Panc1 (cell line): ENCODE measurements at regions not wholly inside any gene's neighbourhood (a gene's known extent, or its start where the extent isn't known, plus 50 kb on each side); places are given as distances from the start of the nearest gene placed in this dataset.

Experiments used
- ATAC-seq: fragments of 200-7000 bp; cut with Tn5 transposase; 2 replicates; pipeline ENCODE4 v1.9.1; 2020; ENCODE audit warnings: mild to moderate bottlenecking, moderate library complexity
- BruUV-seq: library from RNA; stranded (reverse); fragments of 400-500 nt; replicated peaks from 2 replicates; lab custom pipeline; 2021; lab: Mats Ljungman, UMichigan
- CTCF ChIA-PET: fragments of 300-600 bp; sonication (Branson Sonifier 250); formaldehyde crosslinking; loops from one replicate; lab custom pipeline; 2022; ENCODE audit warnings: antibody characterized with exemption; lab: Charles Lee
- POLR2A ChIA-PET: fragments of 300-600 bp; sonication (Branson Sonifier 250); formaldehyde crosslinking; loops from one replicate; lab custom pipeline; 2022; ENCODE audit warnings: antibody characterized with exemption; lab: Charles Lee
- DNase-seq: peaks from one replicate; pipeline ENCODE4 v3.0.0-alpha.2; 2010; ENCODE audit warnings: low read depth, low spot score
- H3K27ac ChIP-seq: 2 replicates; pipeline ENCODE4 v1.5.1; 2011; ENCODE audit warnings: mild to moderate bottlenecking, low read length, inconsistent platforms
- H3K27me3 ChIP-seq: fragments of 200-500 bp; sonication (Bioruptor generic); 2 replicates; pipeline ENCODE4 v1.6.0; 2014; ENCODE audit warnings: low read length, inconsistent platforms; ENCODE audit not compliant: control insufficient read depth, insufficient read depth
- H3K36me3 ChIP-seq: fragments of 200-500 bp; sonication (Bioruptor generic); 2 replicates; pipeline ENCODE4 v1.5.1; 2014; ENCODE audit warnings: inconsistent platforms, mild to moderate bottlenecking, low read length, moderate library complexity; ENCODE audit not compliant: control insufficient read depth, insufficient read depth
- H3K4me1 ChIP-seq: 2 replicates; pipeline ENCODE4 v1.5.1; 2011; ENCODE audit warnings: inconsistent platforms, mild to moderate bottlenecking, low read length, moderate library complexity; ENCODE audit not compliant: control insufficient read depth, insufficient read depth
- H3K4me3 ChIP-seq, 2 experiments: 2 replicates each; pipeline ENCODE4 v1.5.1; 2011 to 2012; ENCODE audit warnings: low read depth in 2 of 2, low read length in 2 of 2, mild to moderate bottlenecking in 2 of 2, inconsistent platforms in 1 of 2, moderate library complexity in 1 of 2
- H3K9me3 ChIP-seq: fragments of 200-500 bp; sonication (Bioruptor generic); 2 replicates; pipeline ENCODE4 v1.5.1; 2014; ENCODE audit warnings: low read depth, mild to moderate bottlenecking, inconsistent platforms, low read length, moderate library complexity; ENCODE audit not compliant: control insufficient read depth, insufficient read depth
- CTCF ChIP-seq: fragments of 450-650 bp; IDR thresholded peaks from 2 replicates; pipeline ENCODE4 v1.5.1; 2017; ENCODE audit warnings: mild to moderate bottlenecking
- POLR2AphosphoS5 ChIP-seq: IDR thresholded peaks from 2 replicates; pipeline ENCODE4 v1.6.1; 2012; ENCODE audit warnings: mild to moderate bottlenecking, low read depth, low read length, moderate library complexity
- SIN3A ChIP-seq: IDR thresholded peaks from 2 replicates; pipeline ENCODE4 v1.6.1; 2012; ENCODE audit warnings: low read depth, mild to moderate bottlenecking, low read length, moderate library complexity, borderline replicate concordance; ENCODE audit not compliant: insufficient read depth
- TCF7L2 ChIP-seq: IDR thresholded peaks from 2 replicates; pipeline ENCODE4 v1.6.1; 2011; ENCODE audit warnings: mild to moderate bottlenecking, low read depth, low read length, inconsistent platforms
- in situ Hi-C: cut with HindIII; loops from 2 replicates; pipeline ENCODE4 v1.10.0; 2016; ENCODE audit warnings: low sequenced_read_pairs, low pct_unique_long_range_greater_than_20kb
- intact Hi-C: fragments of 100-400 bp; cut with micrococcal nuclease; formaldehyde crosslinking; loops from one replicate; pipeline ENCODE4 v1.10.0; 2022; ENCODE audit not compliant: unreplicated experiment
- TF ChIP-seq, protein P1 (sequence below), 2 experiments: IDR thresholded peaks; 2 replicates each; pipeline ENCODE4 v1.6.1; 2011 to 2012; ENCODE audit warnings: low read depth in 2 of 2, control low read depth in 1 of 2, low read length in 1 of 2, mild to moderate bottlenecking in 1 of 2, moderate library complexity in 1 of 2; ENCODE audit not compliant: insufficient read depth in 1 of 2

GRCh38 chr1:22245726-22246125 lies 102.8 kb upstream of the WNT4 start:
- CTCF ChIA-PET = no interaction called here

GRCh38 chr1:22246755-22247480 lies 104.0 kb upstream of the WNT4 start:
- CTCF ChIA-PET = interaction anchor here (0.6 kb wide), 1 partner anchor 30 kb away, joined by 3 read pairs; no protein-coding TSS in a partner anchor

More at GRCh38 chr1:22245726-22246125, 102.8 kb upstream of the WNT4 start:
- Histone ChIP-seq H3K27ac (no peak overlapping the region), H3K4me3 (no peak overlapping the region), H3K4me1 (no peaks in the 10 kb centered on the region), H3K36me3 (no peaks in the 10 kb centered on the region), H3K9me3 (no peaks in the 10 kb centered on the region), H3K27me3 (no peaks in the 10 kb centered on the region)
- TF ChIP-seq, protein P1, sequence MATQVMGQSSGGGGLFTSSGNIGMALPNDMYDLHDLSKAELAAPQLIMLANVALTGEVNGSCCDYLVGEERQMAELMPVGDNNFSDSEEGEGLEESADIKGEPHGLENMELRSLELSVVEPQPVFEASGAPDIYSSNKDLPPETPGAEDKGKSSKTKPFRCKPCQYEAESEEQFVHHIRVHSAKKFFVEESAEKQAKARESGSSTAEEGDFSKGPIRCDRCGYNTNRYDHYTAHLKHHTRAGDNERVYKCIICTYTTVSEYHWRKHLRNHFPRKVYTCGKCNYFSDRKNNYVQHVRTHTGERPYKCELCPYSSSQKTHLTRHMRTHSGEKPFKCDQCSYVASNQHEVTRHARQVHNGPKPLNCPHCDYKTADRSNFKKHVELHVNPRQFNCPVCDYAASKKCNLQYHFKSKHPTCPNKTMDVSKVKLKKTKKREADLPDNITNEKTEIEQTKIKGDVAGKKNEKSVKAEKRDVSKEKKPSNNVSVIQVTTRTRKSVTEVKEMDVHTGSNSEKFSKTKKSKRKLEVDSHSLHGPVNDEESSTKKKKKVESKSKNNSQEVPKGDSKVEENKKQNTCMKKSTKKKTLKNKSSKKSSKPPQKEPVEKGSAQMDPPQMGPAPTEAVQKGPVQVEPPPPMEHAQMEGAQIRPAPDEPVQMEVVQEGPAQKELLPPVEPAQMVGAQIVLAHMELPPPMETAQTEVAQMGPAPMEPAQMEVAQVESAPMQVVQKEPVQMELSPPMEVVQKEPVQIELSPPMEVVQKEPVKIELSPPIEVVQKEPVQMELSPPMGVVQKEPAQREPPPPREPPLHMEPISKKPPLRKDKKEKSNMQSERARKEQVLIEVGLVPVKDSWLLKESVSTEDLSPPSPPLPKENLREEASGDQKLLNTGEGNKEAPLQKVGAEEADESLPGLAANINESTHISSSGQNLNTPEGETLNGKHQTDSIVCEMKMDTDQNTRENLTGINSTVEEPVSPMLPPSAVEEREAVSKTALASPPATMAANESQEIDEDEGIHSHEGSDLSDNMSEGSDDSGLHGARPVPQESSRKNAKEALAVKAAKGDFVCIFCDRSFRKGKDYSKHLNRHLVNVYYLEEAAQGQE (IDR thresholded peaks at IDR 0.05; ENCODE audit: insufficient read depth in 1 of 2, low read depth in 2 of 2, low read length in 1 of 2) = no peak
- TF ChIP-seq CTCF (no peak), POLR2AphosphoS5 (no peak), SIN3A (no peak), TCF7L2 (no peak)
- no peak for DNase-seq
- POLR2A ChIA-PET = interaction anchor here (0.5 kb wide), 1 partner anchor 8 kb away, joined by 6 read pairs; no protein-coding TSS in a partner anchor
- no peak for ATAC-seq
- in situ Hi-C loops = no loop called here
- no TSS peak for BruUV-seq
- intact Hi-C loops = no loop called here

More at GRCh38 chr1:22246755-22247480, 104.0 kb upstream of the WNT4 start:
- H3K36me3 ChIP-seq = no peaks in the 10 kb centered on the region
- POLR2A ChIA-PET = no interaction called here
- H3K4me1 ChIP-seq = no peaks in the 10 kb centered on the region
- no peak overlapping the region for H3K27ac ChIP-seq
- in situ Hi-C loops (no loop called here), intact Hi-C loops (no loop called here)
- DNase-seq (no peak), ATAC-seq (no peak)
- no peaks in the 10 kb centered on the region for H3K9me3 ChIP-seq
- no peak overlapping the region for H3K4me3 ChIP-seq
- no peaks in the 10 kb centered on the region for H3K27me3 ChIP-seq
- BruUV-seq = no TSS peak
- TF ChIP-seq CTCF (no peak), TCF7L2 (no peak)
- TF ChIP-seq, protein P1 (IDR thresholded peaks at IDR 0.05; ENCODE audit: insufficient read depth in 1 of 2, low read depth in 2 of 2, low read length in 1 of 2) = no peak
